ENCODE measurements at regions not wholly inside any gene's neighbourhood (a gene's known extent, or its start where the extent isn't known, plus 50 kb on each side); places are given as distances from the start of the nearest gene placed in this dataset.

DNA sequence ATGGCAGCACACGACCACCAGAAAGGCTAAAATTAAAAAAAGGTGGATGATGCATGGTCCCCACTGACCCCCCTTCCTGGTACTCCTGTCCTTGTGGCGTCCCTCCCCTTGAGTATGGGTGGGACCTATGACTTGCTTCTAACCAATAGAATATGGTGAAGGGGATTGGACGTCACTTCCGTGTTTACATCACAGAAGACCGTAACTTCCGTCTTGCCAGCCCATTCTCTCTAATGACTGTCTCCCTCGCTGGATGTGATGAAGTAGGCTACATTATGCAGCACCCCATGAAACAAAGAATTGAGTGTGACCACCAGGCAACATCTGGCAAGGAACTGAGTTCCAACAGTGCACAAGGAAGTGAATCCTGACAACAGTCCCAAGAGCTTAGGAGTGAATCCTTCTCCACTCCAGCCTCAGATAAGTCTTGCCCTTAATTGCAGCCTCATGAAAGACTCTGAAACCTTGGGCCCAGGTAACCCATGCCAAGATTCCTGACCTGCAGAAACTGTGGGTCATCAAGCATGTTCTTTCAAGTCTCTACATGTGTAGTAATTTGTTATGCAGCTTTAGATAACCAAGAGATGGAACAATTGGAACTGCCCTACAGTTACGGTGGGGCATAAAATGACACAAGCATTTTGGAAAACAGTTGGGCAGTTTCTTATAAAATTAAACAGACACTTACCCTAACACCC is 80.1 kb upstream of the NPAS2 start:
- TF ChIP-seq, protein P1, sequence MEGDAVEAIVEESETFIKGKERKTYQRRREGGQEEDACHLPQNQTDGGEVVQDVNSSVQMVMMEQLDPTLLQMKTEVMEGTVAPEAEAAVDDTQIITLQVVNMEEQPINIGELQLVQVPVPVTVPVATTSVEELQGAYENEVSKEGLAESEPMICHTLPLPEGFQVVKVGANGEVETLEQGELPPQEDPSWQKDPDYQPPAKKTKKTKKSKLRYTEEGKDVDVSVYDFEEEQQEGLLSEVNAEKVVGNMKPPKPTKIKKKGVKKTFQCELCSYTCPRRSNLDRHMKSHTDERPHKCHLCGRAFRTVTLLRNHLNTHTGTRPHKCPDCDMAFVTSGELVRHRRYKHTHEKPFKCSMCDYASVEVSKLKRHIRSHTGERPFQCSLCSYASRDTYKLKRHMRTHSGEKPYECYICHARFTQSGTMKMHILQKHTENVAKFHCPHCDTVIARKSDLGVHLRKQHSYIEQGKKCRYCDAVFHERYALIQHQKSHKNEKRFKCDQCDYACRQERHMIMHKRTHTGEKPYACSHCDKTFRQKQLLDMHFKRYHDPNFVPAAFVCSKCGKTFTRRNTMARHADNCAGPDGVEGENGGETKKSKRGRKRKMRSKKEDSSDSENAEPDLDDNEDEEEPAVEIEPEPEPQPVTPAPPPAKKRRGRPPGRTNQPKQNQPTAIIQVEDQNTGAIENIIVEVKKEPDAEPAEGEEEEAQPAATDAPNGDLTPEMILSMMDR (IDR thresholded peaks at IDR 0.05; ENCODE audit: unreplicated experiment), result no peak
- intact Hi-C loops (cut with micrococcal nuclease; ENCODE audit: unreplicated experiment), result loop anchor here (10.0 kb wide), 1 partner anchor 125 kb away; no protein-coding TSS in a partner anchor
- Mint-ChIP-seq H3K4me1 (ENCODE audit: low read depth, unreplicated experiment) (peaks cover 30% of the 10 kb centered on the region), H3K27ac (ENCODE audit: unreplicated experiment) (no peak overlapping the region), H3K27me3 (ENCODE audit: unreplicated experiment) (no peaks in the 10 kb centered on the region), H3K4me3 (ENCODE audit: low read depth, unreplicated experiment) (no peak overlapping the region), H3K9me3 (ENCODE audit: low read depth, unreplicated experiment) (no peaks in the 10 kb centered on the region), H3K36me3 (ENCODE audit: insufficient read depth, unreplicated experiment) (no peaks in the 10 kb centered on the region)
- no peak for DNase-seq
- CTCF ChIA-PET, result no interaction called here
- no TSS peak for BruUV-seq (replicated peaks)

DNA sequence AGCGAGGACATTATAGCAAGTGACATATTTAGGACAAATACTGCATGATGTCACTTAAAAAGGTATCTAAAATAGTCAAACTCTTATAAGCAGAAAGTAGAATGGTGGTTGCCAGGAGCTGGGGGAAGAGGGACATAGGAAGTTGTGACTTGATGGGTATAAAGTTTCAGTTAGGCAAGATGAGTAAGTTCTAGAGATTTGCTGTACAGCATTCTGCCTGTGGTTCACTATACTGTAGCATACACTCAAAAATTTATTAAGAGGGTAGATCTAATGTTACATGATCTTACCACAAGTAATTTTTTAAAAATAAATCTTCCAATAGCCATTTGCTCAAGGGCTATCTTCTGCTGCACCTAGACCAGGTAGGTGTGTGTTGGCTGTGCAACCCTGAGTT is 78.1 kb upstream of the NPAS2 start:
- no peak for DNase-seq
- intact Hi-C loops (cut with micrococcal nuclease; ENCODE audit: unreplicated experiment), result no loop called here
- no peak overlapping the region for H3K4me3 Mint-ChIP-seq (ENCODE audit: low read depth, unreplicated experiment)
- H3K4me1 Mint-ChIP-seq (ENCODE audit: low read depth, unreplicated experiment), result peaks cover 38% of the 10 kb centered on the region
- H3K27me3 Mint-ChIP-seq (ENCODE audit: unreplicated experiment), result no peaks in the 10 kb centered on the region
- H3K36me3 Mint-ChIP-seq (ENCODE audit: insufficient read depth, unreplicated experiment), result no peaks in the 10 kb centered on the region
- TF ChIP-seq, protein P1 (IDR thresholded peaks at IDR 0.05; ENCODE audit: unreplicated experiment), result no peak
- BruUV-seq (replicated peaks), result no TSS peak
- no peaks in the 10 kb centered on the region for H3K9me3 Mint-ChIP-seq (ENCODE audit: low read depth, unreplicated experiment)
- no peak overlapping the region for H3K27ac Mint-ChIP-seq (ENCODE audit: unreplicated experiment)
- CTCF ChIA-PET, result interaction anchor here (1.2 kb wide), 1 partner anchor 11 kb away, joined by 3 read pairs; no protein-coding TSS in a partner anchor

DNA sequence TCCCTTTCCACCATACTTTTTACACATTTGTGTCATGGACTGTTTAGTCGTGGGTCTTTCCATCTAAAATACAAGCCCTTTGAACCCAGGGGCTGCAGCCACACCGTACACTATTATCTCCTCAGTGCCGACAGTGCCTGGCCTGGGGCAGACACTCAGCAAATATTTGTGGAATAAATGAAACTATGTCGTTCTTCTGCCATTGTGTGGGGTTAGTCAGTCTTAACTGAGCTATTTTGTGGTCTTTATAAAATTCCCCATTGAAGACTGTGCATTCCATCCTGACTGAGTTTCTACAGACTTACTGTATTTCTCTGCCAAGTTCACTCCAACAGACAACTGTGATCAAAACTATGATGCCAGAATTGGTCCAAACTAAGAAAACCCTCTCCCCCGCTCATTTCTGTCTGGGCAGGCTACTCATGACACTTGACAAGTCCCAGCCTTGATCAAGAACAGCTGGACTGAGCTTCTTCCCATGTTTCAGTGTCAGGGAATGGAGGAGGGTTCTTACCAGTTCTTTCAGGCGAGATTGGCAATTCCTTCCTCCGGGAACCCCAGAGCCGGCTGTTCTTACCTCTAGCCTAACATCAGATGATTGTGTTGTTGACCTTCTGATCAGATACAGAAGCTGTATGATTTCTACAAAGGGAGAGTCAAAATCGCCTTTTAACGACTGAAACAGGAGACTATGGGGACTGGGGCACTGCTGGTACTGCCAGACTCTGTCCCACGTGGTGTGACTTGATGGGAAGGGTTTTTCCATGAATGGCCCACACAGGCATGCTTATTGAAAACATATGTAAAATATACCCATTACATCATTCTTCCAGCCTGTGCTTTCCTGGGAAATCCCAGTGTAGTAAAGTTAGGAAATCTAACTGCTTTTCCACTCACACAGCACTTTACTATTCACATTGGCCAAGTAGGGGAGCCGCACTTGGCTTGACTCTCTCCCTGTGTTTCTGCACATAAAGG is 77.4 kb upstream of the NPAS2 start:
- Mint-ChIP-seq H3K27me3 (ENCODE audit: unreplicated experiment) (no peaks in the 10 kb centered on the region), H3K4me3 (ENCODE audit: low read depth, unreplicated experiment) (no peak overlapping the region), H3K36me3 (ENCODE audit: insufficient read depth, unreplicated experiment) (no peaks in the 10 kb centered on the region), H3K27ac (ENCODE audit: unreplicated experiment) (no peak overlapping the region), H3K9me3 (ENCODE audit: low read depth, unreplicated experiment) (no peaks in the 10 kb centered on the region), H3K4me1 (ENCODE audit: low read depth, unreplicated experiment) (peaks cover 41% of the 10 kb centered on the region)
- DNase-seq, result no peak
- TF ChIP-seq, protein P1 (IDR thresholded peaks at IDR 0.05; ENCODE audit: unreplicated experiment), result no peak
- no TSS peak for BruUV-seq (replicated peaks)
- CTCF ChIA-PET, result interaction anchor here (1.2 kb wide), 1 partner anchor 10 kb away, joined by 3 read pairs; no protein-coding TSS in a partner anchor
- intact Hi-C loops (cut with micrococcal nuclease; ENCODE audit: unreplicated experiment), result no loop called here

DNA sequence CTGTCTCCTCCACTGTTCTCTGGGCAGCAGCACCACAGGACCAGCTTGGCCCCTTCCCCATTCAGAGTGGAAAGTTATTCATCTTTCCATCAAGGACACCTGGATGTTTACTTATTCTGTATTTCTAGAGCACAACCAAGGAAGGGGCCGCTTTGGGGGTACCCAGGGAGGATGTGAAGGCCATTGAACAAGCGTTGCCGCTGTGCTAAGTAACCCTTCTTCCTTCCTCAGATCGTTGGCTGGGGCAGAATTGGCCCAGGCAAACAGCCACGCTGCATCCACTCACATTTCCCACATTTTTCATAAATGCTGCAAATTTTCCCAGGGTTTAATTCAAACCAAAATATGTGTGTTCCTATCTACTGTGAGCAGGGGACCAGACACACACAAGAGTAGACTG is 76.2 kb upstream of the NPAS2 start:
- DNase-seq, result no peak
- Mint-ChIP-seq H3K4me3 (ENCODE audit: low read depth, unreplicated experiment) (no peak overlapping the region), H3K27ac (ENCODE audit: unreplicated experiment) (no peak overlapping the region), H3K27me3 (ENCODE audit: unreplicated experiment) (no peaks in the 10 kb centered on the region), H3K9me3 (ENCODE audit: low read depth, unreplicated experiment) (no peaks in the 10 kb centered on the region), H3K4me1 (ENCODE audit: low read depth, unreplicated experiment) (peaks cover 51% of the 10 kb centered on the region), H3K36me3 (ENCODE audit: insufficient read depth, unreplicated experiment) (no peaks in the 10 kb centered on the region)
- BruUV-seq (replicated peaks), result no TSS peak
- intact Hi-C loops (cut with micrococcal nuclease; ENCODE audit: unreplicated experiment), result no loop called here
- CTCF ChIA-PET, result no interaction called here
- TF ChIP-seq, protein P1 (IDR thresholded peaks at IDR 0.05; ENCODE audit: unreplicated experiment), result no peak
